SK-N-SH (cell line): ENCODE measurements at regions not wholly inside any gene's neighbourhood (a gene's known extent, or its start where the extent isn't known, plus 50 kb on each side); places are given as distances from the start of the nearest gene placed in this dataset.

Source experiments
- ELF1 ChIP-seq: IDR thresholded peaks from 2 replicates; pipeline ENCODE4 v1.4.0; 2012
- EP300 ChIP-seq, 2 experiments: IDR thresholded peaks; 2 replicates each; pipeline versions ENCODE4 v1.4.0 to v1.6.1; 2012; ENCODE audit warnings: borderline replicate concordance in 1 of 2, low read depth in 1 of 2, low read length in 1 of 2
- EZH2phosphoT487 ChIP-seq: fragments of 200-600 bp; sonication (generic); IDR thresholded peaks from 2 replicates; pipeline ENCODE4 v1.6.1; 2017; ENCODE audit warnings: low read depth, mixed run types, mild to moderate bottlenecking, antibody characterized with exemption, moderate library complexity, borderline replicate concordance
- GABPA ChIP-seq: IDR thresholded peaks from 2 replicates; pipeline ENCODE4 v1.4.0; 2012; ENCODE audit warnings: low read depth, mild to moderate bottlenecking
- MXI1 ChIP-seq: IDR thresholded peaks from 2 replicates; pipeline ENCODE4 v1.6.1; 2012; ENCODE audit warnings: mild to moderate bottlenecking, low read depth, low read length, improper control_type of control experiment
- NRF1 ChIP-seq: IDR thresholded peaks from 2 replicates; pipeline ENCODE4 v1.6.1; 2012; ENCODE audit warnings: low read depth, mild to moderate bottlenecking, low read length
- POLR2AphosphoS5 ChIP-seq: IDR thresholded peaks from 2 replicates; pipeline ENCODE4 v1.6.1; 2012; ENCODE audit warnings: low read depth, low read length
- RAD21 ChIP-seq: IDR thresholded peaks from 2 replicates; pipeline ENCODE4 v1.6.1; 2012; ENCODE audit warnings: mild to moderate bottlenecking, low read length
- RCOR1 ChIP-seq: fragments of 150-350 bp; IDR thresholded peaks from 2 replicates; pipeline ENCODE4 v1.6.1; 2017; ENCODE audit warnings: antibody characterized with exemption, low read length
- REST ChIP-seq: IDR thresholded peaks from 2 replicates; pipeline ENCODE4 v1.6.1; 2012; ENCODE audit warnings: mild to moderate bottlenecking, low read depth, low read length, moderate library complexity
- RFX5 ChIP-seq: IDR thresholded peaks from 2 replicates; pipeline ENCODE4 v1.6.1; 2012; ENCODE audit warnings: mild to moderate bottlenecking, improper control_type of control experiment, low read length
- TAF1 ChIP-seq: IDR thresholded peaks from 2 replicates; pipeline ENCODE4 v1.6.1; 2012; ENCODE audit warnings: low read depth, mild to moderate bottlenecking, low read length, moderate library complexity, borderline replicate concordance
- TF ChIP-seq, protein P1 (sequence below): fragments of 200-600 bp; sonication (generic); IDR thresholded peaks from 2 replicates; pipeline ENCODE4 v1.6.1; 2017; ENCODE audit warnings: antibody characterized with exemption, mild to moderate bottlenecking, moderate library complexity
- TF ChIP-seq, protein P2 (sequence below): IDR thresholded peaks from 2 replicates; pipeline ENCODE4 v1.4.0; 2012; ENCODE audit warnings: low read depth

- TF ChIP-seq MXI1, result no peak
- TF ChIP-seq, protein P1, sequence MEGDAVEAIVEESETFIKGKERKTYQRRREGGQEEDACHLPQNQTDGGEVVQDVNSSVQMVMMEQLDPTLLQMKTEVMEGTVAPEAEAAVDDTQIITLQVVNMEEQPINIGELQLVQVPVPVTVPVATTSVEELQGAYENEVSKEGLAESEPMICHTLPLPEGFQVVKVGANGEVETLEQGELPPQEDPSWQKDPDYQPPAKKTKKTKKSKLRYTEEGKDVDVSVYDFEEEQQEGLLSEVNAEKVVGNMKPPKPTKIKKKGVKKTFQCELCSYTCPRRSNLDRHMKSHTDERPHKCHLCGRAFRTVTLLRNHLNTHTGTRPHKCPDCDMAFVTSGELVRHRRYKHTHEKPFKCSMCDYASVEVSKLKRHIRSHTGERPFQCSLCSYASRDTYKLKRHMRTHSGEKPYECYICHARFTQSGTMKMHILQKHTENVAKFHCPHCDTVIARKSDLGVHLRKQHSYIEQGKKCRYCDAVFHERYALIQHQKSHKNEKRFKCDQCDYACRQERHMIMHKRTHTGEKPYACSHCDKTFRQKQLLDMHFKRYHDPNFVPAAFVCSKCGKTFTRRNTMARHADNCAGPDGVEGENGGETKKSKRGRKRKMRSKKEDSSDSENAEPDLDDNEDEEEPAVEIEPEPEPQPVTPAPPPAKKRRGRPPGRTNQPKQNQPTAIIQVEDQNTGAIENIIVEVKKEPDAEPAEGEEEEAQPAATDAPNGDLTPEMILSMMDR, result peak; percentile 19; the same call in 1 of the 2 replicates
- TF ChIP-seq RAD21, result no peak
- no peak for TF ChIP-seq RFX5
- TF ChIP-seq ELF1, result no peak
- TF ChIP-seq, protein P2, sequence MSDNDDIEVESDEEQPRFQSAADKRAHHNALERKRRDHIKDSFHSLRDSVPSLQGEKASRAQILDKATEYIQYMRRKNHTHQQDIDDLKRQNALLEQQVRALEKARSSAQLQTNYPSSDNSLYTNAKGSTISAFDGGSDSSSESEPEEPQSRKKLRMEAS, result no peak
- no peak for TF ChIP-seq TAF1
- TF ChIP-seq NRF1, result no peak
- TF ChIP-seq RCOR1, result no peak
- TF ChIP-seq EP300 (IDR thresholded peaks at IDR 0.05; ENCODE audit: borderline replicate concordance in 1 of 2, low read depth in 1 of 2, low read length in 1 of 2), result no peak
- no peak for TF ChIP-seq GABPA
- TF ChIP-seq POLR2AphosphoS5, result no peak
- no peak for TF ChIP-seq EZH2phosphoT487
- TF ChIP-seq REST, result no peak
These were observed 458.8 kb downstream of the TMEM232 start for GRCh38 chr5:110267714-110268113.
